ENCODE measurements at regions not wholly inside any gene's neighbourhood (a gene's known extent, or its start where the extent isn't known, plus 50 kb on each side); places are given as distances from the start of the nearest gene placed in this dataset.

DNA sequence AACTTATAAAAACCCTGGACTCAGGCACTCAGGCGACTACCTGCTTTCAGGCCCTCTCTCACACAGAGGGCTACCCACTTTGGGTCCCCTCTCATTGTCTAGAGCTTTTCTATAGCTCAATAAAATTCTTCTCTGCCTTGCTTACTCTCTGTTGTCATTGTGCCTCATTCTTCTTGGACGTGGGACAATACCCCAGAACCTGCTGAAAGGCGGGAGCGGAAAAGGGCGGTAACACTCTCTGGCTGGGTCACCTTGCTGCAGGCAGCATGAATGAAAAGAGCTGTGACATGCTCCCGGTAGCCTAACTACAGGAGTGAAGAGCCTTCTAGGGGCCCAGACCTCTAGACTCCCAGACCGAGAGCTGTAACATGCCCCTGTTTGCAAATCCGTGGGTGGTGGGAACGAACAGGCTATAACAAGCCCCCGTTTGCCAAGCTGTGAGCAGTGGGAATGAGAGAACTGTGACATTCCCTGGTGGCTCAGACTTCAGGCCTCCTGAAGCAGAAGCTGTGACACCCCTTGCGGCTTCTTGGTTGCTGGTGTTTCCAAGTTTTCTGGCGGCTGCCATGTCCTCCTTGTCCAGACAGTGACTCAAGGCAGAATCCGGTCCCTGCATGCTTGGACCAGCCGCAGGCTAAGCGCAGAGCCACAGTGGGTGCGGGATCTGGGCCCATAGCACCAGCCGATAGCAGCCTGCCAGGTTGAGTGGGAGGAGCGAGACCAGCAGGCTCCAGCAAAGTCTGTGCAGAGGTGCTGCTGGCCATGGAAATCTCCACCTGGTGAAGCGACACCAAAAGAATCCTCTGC, 684.6 kb downstream of the ARAP2 start:
- Histone ChIP-seq H3K79me1 (ENCODE audit: insufficient read depth, low read depth, low read length, poor library complexity, severe bottlenecking) (no peaks in the 10 kb centered on the region), H3K56ac (ENCODE audit: insufficient read length, low read depth, low read length) (no peak overlapping the region), H3T11ph (ENCODE audit: low read length) (no peak overlapping the region), H3K14ac (ENCODE audit: insufficient read depth, low read length) (no peak overlapping the region), H2BK5ac (ENCODE audit: insufficient read length, low read length) (no peak overlapping the region), H3K79me2 (ENCODE audit: insufficient read depth, low read length) (no peaks in the 10 kb centered on the region), H4K91ac (ENCODE audit: insufficient read length, low read depth, low read length) (no peak overlapping the region), H2BK15ac (ENCODE audit: low read depth, low read length) (no peak overlapping the region), H3K9me3 (ENCODE audit: control insufficient read depth, low read depth, low read length) (peaks cover 6% of the 10 kb centered on the region), H3K23me2 (ENCODE audit: insufficient read length, low read depth, low read length, poor library complexity, severe bottlenecking) (no peaks in the 10 kb centered on the region), H3K4me2 (ENCODE audit: insufficient read depth, insufficient read length, low read length) (no peak overlapping the region), H4K5ac (ENCODE audit: insufficient read length, low read depth, low read length) (no peak overlapping the region), H2AFZ (ENCODE audit: low read length) (no peak overlapping the region), H3K4ac (ENCODE audit: low read depth, low read length) (no peak overlapping the region), H3K23ac (ENCODE audit: insufficient read length, low read depth, low read length) (no peak overlapping the region), H4K20me1 (ENCODE audit: control insufficient read depth, insufficient read depth, insufficient read length) (no peaks in the 10 kb centered on the region), H3K9ac (ENCODE audit: extremely low read depth, insufficient read length, low read length) (no peak overlapping the region), H2BK20ac (ENCODE audit: low read depth, low read length, poor library complexity, severe bottlenecking) (no peak overlapping the region), H3K27ac (ENCODE audit: insufficient read length, low read depth, low read length) (no peak overlapping the region), H2BK120ac (ENCODE audit: low read depth, low read length, poor library complexity, severe bottlenecking) (no peak overlapping the region), H3K4me1 (ENCODE audit: insufficient read depth, low read length) (no peaks in the 10 kb centered on the region), H3K18ac (ENCODE audit: insufficient read length, low read depth, low read length) (no peak overlapping the region), H3K27me3 (ENCODE audit: insufficient read depth, low read length) (no peaks in the 10 kb centered on the region), H2AK5ac (ENCODE audit: insufficient read length, low read length) (no peak overlapping the region), H4K8ac (replicated peaks; ENCODE audit: insufficient read length, low read depth, low read length) (no peak overlapping the region), H2BK12ac (ENCODE audit: insufficient read length, low read depth, low read length) (no peak overlapping the region)
- TF ChIP-seq, protein P1, sequence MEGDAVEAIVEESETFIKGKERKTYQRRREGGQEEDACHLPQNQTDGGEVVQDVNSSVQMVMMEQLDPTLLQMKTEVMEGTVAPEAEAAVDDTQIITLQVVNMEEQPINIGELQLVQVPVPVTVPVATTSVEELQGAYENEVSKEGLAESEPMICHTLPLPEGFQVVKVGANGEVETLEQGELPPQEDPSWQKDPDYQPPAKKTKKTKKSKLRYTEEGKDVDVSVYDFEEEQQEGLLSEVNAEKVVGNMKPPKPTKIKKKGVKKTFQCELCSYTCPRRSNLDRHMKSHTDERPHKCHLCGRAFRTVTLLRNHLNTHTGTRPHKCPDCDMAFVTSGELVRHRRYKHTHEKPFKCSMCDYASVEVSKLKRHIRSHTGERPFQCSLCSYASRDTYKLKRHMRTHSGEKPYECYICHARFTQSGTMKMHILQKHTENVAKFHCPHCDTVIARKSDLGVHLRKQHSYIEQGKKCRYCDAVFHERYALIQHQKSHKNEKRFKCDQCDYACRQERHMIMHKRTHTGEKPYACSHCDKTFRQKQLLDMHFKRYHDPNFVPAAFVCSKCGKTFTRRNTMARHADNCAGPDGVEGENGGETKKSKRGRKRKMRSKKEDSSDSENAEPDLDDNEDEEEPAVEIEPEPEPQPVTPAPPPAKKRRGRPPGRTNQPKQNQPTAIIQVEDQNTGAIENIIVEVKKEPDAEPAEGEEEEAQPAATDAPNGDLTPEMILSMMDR (conservative IDR thresholded peaks at IDR 0.05), result no peak
- WGBS (ENCODE audit: extremely low coverage, insufficient read length, low lambda C conversion rate), result no CpG with 5 or more reads among the region's 19 CpGs
- Mint-ChIP-seq H3K4me1 (no peaks in the 10 kb centered on the region), H3K9me3 (peaks cover 11 to 14% of the 10 kb centered on the region in 2 experiments), H3K36me3 (ENCODE audit: insufficient read depth in 1 of 3, low read depth in 3 of 3) (peaks cover 4 to 20% (median 7%) of the 10 kb centered on the region in 3 experiments), H3K4me3 (no peak overlapping the region), H3K27ac (no peak overlapping the region), H3K27me3 (ENCODE audit: low read depth) (no peaks in the 10 kb centered on the region)
- DNase-seq, result peak; percentile 31

All from H9 (cell line).